Activated naive CD4-positive, alpha-beta T cell treated with anti-CD3 and anti-CD28 coated beads, Interleukin-2, amount 10 ng/mL, durations not matched to agents 7 days and 5 days (primary cell): ENCODE measurements at regions not wholly inside any gene's neighbourhood (a gene's known extent, or its start where the extent isn't known, plus 50 kb on each side); places are given as distances from the start of the nearest gene placed in this dataset.

Experiments used
- CTCF ChIA-PET: fragments of 350-600 bp; sonication (Branson Sonifier 250); formaldehyde crosslinking; loops from one replicate; lab custom pipeline; 2021; ENCODE audit warnings: antibody characterized with exemption; lab: Charles Lee
- DNase-seq: peaks from one replicate; pipeline ENCODE4 v3.0.0-alpha.2; 2020
- H3K27ac Mint-ChIP-seq: one replicate; pipeline ENCODE4 v1.8.0; 2021; ENCODE audit warnings: mild to moderate bottlenecking, moderate library complexity, mixed read lengths
- H3K27me3 Mint-ChIP-seq: one replicate; pipeline ENCODE4 v1.8.0; 2021; ENCODE audit warnings: mild to moderate bottlenecking, mixed read lengths
- H3K36me3 Mint-ChIP-seq: one replicate; pipeline ENCODE4 v1.8.0; 2021; ENCODE audit warnings: mixed read lengths
- H3K4me1 Mint-ChIP-seq: one replicate; pipeline ENCODE4 v1.8.0; 2021; ENCODE audit warnings: mixed read lengths
- H3K4me3 Mint-ChIP-seq: one replicate; pipeline ENCODE4 v1.8.0; 2021; ENCODE audit warnings: mild to moderate bottlenecking, moderate library complexity, mixed read lengths
- H3K9me3 Mint-ChIP-seq: one replicate; pipeline ENCODE4 v1.8.0; 2021; ENCODE audit warnings: mixed read lengths

- CTCF ChIA-PET: no interaction called here
- Mint-ChIP-seq H3K27me3 (peaks cover 5% of the 10 kb centered on the region), H3K36me3 (peaks cover 3% of the 10 kb centered on the region), H3K4me3 (no peak overlapping the region), H3K9me3 (peaks cover 6% of the 10 kb centered on the region), H3K4me1 (peaks cover 16% of the 10 kb centered on the region), H3K27ac (no peak overlapping the region)
- no peak for DNase-seq
These were observed 187.6 kb downstream of the RHOU start for GRCh38 chr1:228922722-228923376.

- Mint-ChIP-seq H3K4me1 (peaks cover 25% of the 10 kb centered on the region), H3K9me3 (peaks cover 6% of the 10 kb centered on the region), H3K27ac (no peak overlapping the region), H3K4me3 (no peak overlapping the region), H3K27me3 (peaks cover 5% of the 10 kb centered on the region), H3K36me3 (peaks cover 3% of the 10 kb centered on the region)
- CTCF ChIA-PET: no interaction called here
- DNase-seq: no peak
These were observed 188.9 kb downstream of the RHOU start for GRCh38 chr1:228923973-228924686.

GRCh38 chr1:228925691-228926090 is 190.4 kb downstream of the RHOU start:
- H3K27ac Mint-ChIP-seq: no peak overlapping the region
- peaks cover 25% of the 10 kb centered on the region for H3K4me1 Mint-ChIP-seq
- DNase-seq: no peak
- peaks cover 6% of the 10 kb centered on the region for H3K9me3 Mint-ChIP-seq
- no peak overlapping the region for H3K4me3 Mint-ChIP-seq
- H3K36me3 Mint-ChIP-seq: peaks cover 3% of the 10 kb centered on the region
- CTCF ChIA-PET: no interaction called here
- H3K27me3 Mint-ChIP-seq: no peaks in the 10 kb centered on the region

- Mint-ChIP-seq H3K27ac (no peak overlapping the region), H3K27me3 (peaks cover 4% of the 10 kb centered on the region), H3K4me3 (no peak overlapping the region), H3K4me1 (peaks cover 13% of the 10 kb centered on the region), H3K9me3 (peaks cover 6% of the 10 kb centered on the region), H3K36me3 (peaks cover 3% of the 10 kb centered on the region)
- CTCF ChIA-PET: interaction anchor here (0.8 to 1.5 kb wide), 2 partner anchors 190 to 193 kb away, joined by 3 to 6 read pairs; partner anchors contain the start of gene RHOU
- DNase-seq: no peak
These were observed 192.1 kb downstream of the RHOU start for GRCh38 chr1:228927421-228927820.

GRCh38 chr1:228927946-228928898 is 192.9 kb downstream of the RHOU start:
- peaks cover 4% of the 10 kb centered on the region for H3K27me3 Mint-ChIP-seq
- no peaks in the 10 kb centered on the region for H3K36me3 Mint-ChIP-seq
- CTCF ChIA-PET: interaction anchor here (0.8 to 1.5 kb wide), 4 partner anchors 126 to 194 kb away, joined by 3 to 6 read pairs (median 3); partner anchors contain the start of gene RHOU
- H3K27ac Mint-ChIP-seq: no peak overlapping the region
- H3K9me3 Mint-ChIP-seq: peaks cover under 1% of the 10 kb centered on the region
- peaks cover 13% of the 10 kb centered on the region for H3K4me1 Mint-ChIP-seq
- no peak for DNase-seq
- no peak overlapping the region for H3K4me3 Mint-ChIP-seq

- H3K27me3 Mint-ChIP-seq: peaks cover 10% of the 10 kb centered on the region
- CTCF ChIA-PET: interaction anchor here (1.3 kb wide), 1 partner anchor 127 kb away, joined by 3 read pairs; no protein-coding TSS in a partner anchor
- no peaks in the 10 kb centered on the region for H3K9me3 Mint-ChIP-seq
- no peak overlapping the region for H3K27ac Mint-ChIP-seq
- H3K4me3 Mint-ChIP-seq: no peak overlapping the region
- peaks cover 13% of the 10 kb centered on the region for H3K4me1 Mint-ChIP-seq
- DNase-seq: no peak
- no peaks in the 10 kb centered on the region for H3K36me3 Mint-ChIP-seq
These were observed 194.3 kb downstream of the RHOU start for GRCh38 chr1:228929476-228930027.

GRCh38 chr1:228930479-228930957 is 195.2 kb downstream of the RHOU start:
- Mint-ChIP-seq H3K36me3 (no peaks in the 10 kb centered on the region), H3K4me1 (peaks cover 13% of the 10 kb centered on the region), H3K27ac (no peak overlapping the region), H3K9me3 (no peaks in the 10 kb centered on the region), H3K4me3 (no peak overlapping the region), H3K27me3 (peaks cover 10% of the 10 kb centered on the region)
- DNase-seq: no peak
- CTCF ChIA-PET: interaction anchor here (0.7 kb wide), 1 partner anchor 123 kb away, joined by 3 read pairs; no protein-coding TSS in a partner anchor

GRCh38 chr1:228933753-228934152 is 198.5 kb downstream of the RHOU start:
- no peak for DNase-seq
- H3K4me1 Mint-ChIP-seq: peaks cover 32% of the 10 kb centered on the region
- H3K4me3 Mint-ChIP-seq: no peak overlapping the region
- CTCF ChIA-PET: no interaction called here
- H3K27ac Mint-ChIP-seq: no peak overlapping the region
- H3K27me3 Mint-ChIP-seq: peaks cover 12% of the 10 kb centered on the region
- H3K9me3 Mint-ChIP-seq: no peaks in the 10 kb centered on the region
- no peaks in the 10 kb centered on the region for H3K36me3 Mint-ChIP-seq

- H3K9me3 Mint-ChIP-seq: no peaks in the 10 kb centered on the region
- H3K36me3 Mint-ChIP-seq: no peaks in the 10 kb centered on the region
- H3K4me1 Mint-ChIP-seq: peaks cover 43% of the 10 kb centered on the region
- peaks cover 16% of the 10 kb centered on the region for H3K27me3 Mint-ChIP-seq
- no peak for DNase-seq
- no peak overlapping the region for H3K4me3 Mint-ChIP-seq
- no peak overlapping the region for H3K27ac Mint-ChIP-seq
- CTCF ChIA-PET: no interaction called here
These were observed 200.0 kb downstream of the RHOU start for GRCh38 chr1:228935198-228935663.

- H3K27ac Mint-ChIP-seq: no peak overlapping the region
- no peaks in the 10 kb centered on the region for H3K9me3 Mint-ChIP-seq
These were observed 200.8 kb downstream of the RHOU start for GRCh38 chr1:228935855-228936727.

GRCh38 chr1:228936881-228937280 is 201.6 kb downstream of the RHOU start:
- CTCF ChIA-PET: no interaction called here
- no peak for DNase-seq
- Mint-ChIP-seq H3K27ac (no peak overlapping the region), H3K4me1 (peaks cover 43% of the 10 kb centered on the region), H3K27me3 (peaks cover 13% of the 10 kb centered on the region), H3K9me3 (no peaks in the 10 kb centered on the region), H3K36me3 (no peaks in the 10 kb centered on the region), H3K4me3 (no peak overlapping the region)

More at GRCh38 chr1:228935855-228936727, 200.8 kb downstream of the RHOU start:
- DNase-seq: no peak
- Mint-ChIP-seq H3K36me3 (no peaks in the 10 kb centered on the region), H3K4me3 (no peak overlapping the region), H3K27me3 (peaks cover 17% of the 10 kb centered on the region), H3K4me1 (peaks cover 43% of the 10 kb centered on the region)
- CTCF ChIA-PET: no interaction called here

- CTCF ChIA-PET: no interaction called here
- no peaks in the 10 kb centered on the region for H3K9me3 Mint-ChIP-seq
- H3K36me3 Mint-ChIP-seq: no peaks in the 10 kb centered on the region
- no peak overlapping the region for H3K4me3 Mint-ChIP-seq
- DNase-seq: no peak
- H3K27ac Mint-ChIP-seq: peak overlapping the region; percentile 91
- H3K27me3 Mint-ChIP-seq: peaks cover 13% of the 10 kb centered on the region
- H3K4me1 Mint-ChIP-seq: peaks cover 43% of the 10 kb centered on the region
These were observed 202.1 kb downstream of the RHOU start for GRCh38 chr1:228937351-228937750.
